Peyer's patch (tissue), 4 donors: ENCODE measurements at regions not wholly inside any gene's neighbourhood (a gene's known extent, or its start where the extent isn't known, plus 50 kb on each side); places are given as distances from the start of the nearest gene placed in this dataset.

Experiments
- DNase-seq, 3 donors: peaks; one replicate each; pipeline ENCODE4 v3.0.0-alpha.2; 2017 to 2019
- H3K27ac ChIP-seq, 4 donors: fragments of 200-600 bp; sonication (generic); one replicate each; pipeline ENCODE4 v1.5.1; 2016 to 2019
- H3K27me3 ChIP-seq, 2 donors: fragments of 200-600 bp; sonication (generic); one replicate each; pipeline ENCODE4 v1.5.1; 2019
- H3K36me3 ChIP-seq, 3 donors: fragments of 200-600 bp; sonication (generic); one replicate each; pipeline ENCODE4 v1.5.1; 2016 to 2019
- H3K4me1 ChIP-seq, 4 donors: fragments of 200-600 bp; sonication (generic); one replicate each; pipeline ENCODE4 v1.5.1; 2016 to 2019
- H3K4me3 ChIP-seq, 4 donors: fragments of 200-600 bp; sonication (generic); 1 replicate in 3 of 4; 2 replicates in 1 of 4; pipeline ENCODE4 v1.5.1; 2016 to 2019; ENCODE audit warnings: mild to moderate bottlenecking in 1 of 4
- H3K9me3 ChIP-seq, 4 donors: fragments of 200-600 bp; sonication (generic); one replicate each; pipeline ENCODE4 v1.5.1; 2016 to 2019; ENCODE audit warnings: mild to moderate bottlenecking in 1 of 4
- POLR2A ChIP-seq, 2 donors: fragments of 450-650 bp; IDR thresholded peaks; one replicate each; pipeline ENCODE4 v1.5.1; 2017; ENCODE audit warnings: antibody characterized with exemption in 2 of 2, mild to moderate bottlenecking in 2 of 2, moderate library complexity in 2 of 2
- TF ChIP-seq, protein P1 (sequence below), 6 experiments: fragments of 450-650 bp in 4 of 6; fragments of 200-600 bp in 2 of 6; sonication (generic) in 1 of 6; IDR thresholded peaks; one replicate each; pipeline ENCODE4 v1.5.1; 2017 to 2019; ENCODE audit warnings: antibody characterized with exemption in 6 of 6, mild to moderate bottlenecking in 3 of 6, moderate library complexity in 1 of 6

DNA sequence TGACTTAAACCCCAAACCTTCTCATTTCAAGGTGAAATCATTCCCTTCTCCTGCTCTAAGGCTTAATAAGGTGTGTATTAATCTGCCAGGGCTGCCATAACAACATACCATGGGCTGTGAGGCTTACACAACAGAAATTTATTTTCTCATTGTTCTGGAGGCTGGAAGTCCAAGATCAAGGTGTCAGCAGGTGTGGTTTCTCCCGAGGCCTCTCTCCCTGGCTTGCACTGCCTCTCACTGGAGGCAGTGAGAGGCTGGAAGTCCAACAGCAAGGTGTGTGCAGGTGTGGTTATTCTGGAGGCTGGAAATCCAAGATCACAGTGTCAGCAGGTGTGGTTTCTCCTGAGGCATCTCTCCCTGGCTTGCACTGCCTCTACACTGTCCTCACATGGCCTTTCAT is 280.3 kb upstream of the TUT7 start:
- H3K27me3 ChIP-seq = no peaks in the 10 kb centered on the region
- no peak overlapping the region for H3K27ac ChIP-seq
- H3K9me3 ChIP-seq = no peaks in the 10 kb centered on the region
- H3K4me3 ChIP-seq = no peak overlapping the region
- no peaks in the 10 kb centered on the region for H3K36me3 ChIP-seq
- TF ChIP-seq, protein P1, sequence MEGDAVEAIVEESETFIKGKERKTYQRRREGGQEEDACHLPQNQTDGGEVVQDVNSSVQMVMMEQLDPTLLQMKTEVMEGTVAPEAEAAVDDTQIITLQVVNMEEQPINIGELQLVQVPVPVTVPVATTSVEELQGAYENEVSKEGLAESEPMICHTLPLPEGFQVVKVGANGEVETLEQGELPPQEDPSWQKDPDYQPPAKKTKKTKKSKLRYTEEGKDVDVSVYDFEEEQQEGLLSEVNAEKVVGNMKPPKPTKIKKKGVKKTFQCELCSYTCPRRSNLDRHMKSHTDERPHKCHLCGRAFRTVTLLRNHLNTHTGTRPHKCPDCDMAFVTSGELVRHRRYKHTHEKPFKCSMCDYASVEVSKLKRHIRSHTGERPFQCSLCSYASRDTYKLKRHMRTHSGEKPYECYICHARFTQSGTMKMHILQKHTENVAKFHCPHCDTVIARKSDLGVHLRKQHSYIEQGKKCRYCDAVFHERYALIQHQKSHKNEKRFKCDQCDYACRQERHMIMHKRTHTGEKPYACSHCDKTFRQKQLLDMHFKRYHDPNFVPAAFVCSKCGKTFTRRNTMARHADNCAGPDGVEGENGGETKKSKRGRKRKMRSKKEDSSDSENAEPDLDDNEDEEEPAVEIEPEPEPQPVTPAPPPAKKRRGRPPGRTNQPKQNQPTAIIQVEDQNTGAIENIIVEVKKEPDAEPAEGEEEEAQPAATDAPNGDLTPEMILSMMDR (IDR thresholded peaks at IDR 0.05) = no peak
- TF ChIP-seq POLR2A (IDR thresholded peaks at IDR 0.05) = no peak
- H3K4me1 ChIP-seq = no peaks in the 10 kb centered on the region
- DNase-seq = no peak

DNA sequence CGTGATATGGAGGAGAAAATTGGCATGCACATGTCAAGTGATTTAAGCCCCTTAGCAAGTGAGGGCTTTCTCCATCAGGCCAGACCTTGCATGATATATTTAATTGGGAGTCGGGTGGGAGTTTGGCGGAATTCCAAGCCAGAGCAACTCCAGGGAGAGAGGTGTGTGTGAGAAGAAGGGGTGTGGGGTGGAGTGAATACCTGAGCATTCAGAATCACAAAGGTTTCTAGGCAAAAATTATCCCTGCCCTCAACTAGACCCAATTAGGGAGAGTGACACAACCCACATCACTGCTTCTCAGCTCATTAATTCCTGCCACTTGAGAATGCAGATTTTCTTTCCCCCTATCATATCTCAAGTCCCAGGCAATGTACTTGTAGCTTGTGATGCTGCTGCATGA is 279.7 kb upstream of the TUT7 start:
- H3K36me3 ChIP-seq = no peaks in the 10 kb centered on the region
- H3K4me3 ChIP-seq = no peak overlapping the region
- TF ChIP-seq POLR2A (IDR thresholded peaks at IDR 0.05) = no peak
- TF ChIP-seq, protein P1 (IDR thresholded peaks at IDR 0.05) = no peak
- no peaks in the 10 kb centered on the region for H3K9me3 ChIP-seq
- H3K27me3 ChIP-seq = no peaks in the 10 kb centered on the region
- H3K27ac ChIP-seq = no peak overlapping the region
- H3K4me1 ChIP-seq = no peaks in the 10 kb centered on the region
- DNase-seq = no peak

DNA sequence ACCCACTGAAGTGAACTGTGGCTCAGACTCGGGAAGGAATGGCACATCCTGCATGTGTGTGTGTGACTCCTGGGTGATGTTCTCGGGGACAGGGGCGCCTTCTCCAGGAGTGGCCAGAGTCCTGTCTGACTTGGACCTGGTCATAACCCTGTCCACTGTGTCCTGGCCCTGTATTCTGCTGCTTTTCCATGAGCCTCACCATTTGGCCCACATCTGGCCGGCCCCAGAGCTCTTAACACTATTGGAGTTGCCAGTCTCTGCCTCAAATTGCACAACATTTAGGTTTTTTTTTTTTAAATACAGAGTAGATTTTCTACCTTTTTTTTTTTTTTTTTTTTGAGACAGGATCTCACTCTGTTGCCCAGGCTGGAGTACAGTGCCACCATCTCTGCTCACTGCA is 278.3 kb upstream of the TUT7 start:
- Histone ChIP-seq H3K36me3 (no peaks in the 10 kb centered on the region), H3K27ac (no peak overlapping the region), H3K9me3 (no peaks in the 10 kb centered on the region), H3K4me1 (no peaks in the 10 kb centered on the region), H3K27me3 (no peaks in the 10 kb centered on the region), H3K4me3 (no peak overlapping the region)
- no peak for TF ChIP-seq POLR2A (IDR thresholded peaks at IDR 0.05)
- TF ChIP-seq, protein P1 (IDR thresholded peaks at IDR 0.05) = no peak
- no peak for DNase-seq

DNA sequence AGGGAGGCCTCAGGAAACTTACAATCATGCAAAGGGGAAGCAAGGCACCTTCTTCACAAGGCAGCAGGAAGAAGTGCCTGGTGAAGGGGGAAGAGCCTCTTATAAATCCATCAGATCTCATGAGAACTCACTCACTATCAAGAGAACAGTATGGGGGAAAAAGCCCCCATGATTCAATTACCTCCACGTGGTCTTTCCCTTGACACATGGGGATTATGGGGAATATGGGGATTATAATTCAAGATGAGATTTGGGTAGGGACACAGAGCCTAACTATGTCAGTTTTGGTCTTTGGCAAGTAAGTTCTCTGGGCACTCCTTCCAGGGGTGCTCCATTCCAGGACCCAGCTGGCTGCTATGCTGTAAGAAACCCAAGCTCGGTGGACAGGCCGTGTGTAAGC is 275.3 kb upstream of the TUT7 start:
- no peak overlapping the region for H3K4me3 ChIP-seq
- H3K27ac ChIP-seq = no peak overlapping the region
- H3K4me1 ChIP-seq = no peaks in the 10 kb centered on the region
- H3K36me3 ChIP-seq = no peaks in the 10 kb centered on the region
- H3K9me3 ChIP-seq = no peaks in the 10 kb centered on the region
- no peaks in the 10 kb centered on the region for H3K27me3 ChIP-seq
- TF ChIP-seq, protein P1 (IDR thresholded peaks at IDR 0.05) = no peak
- TF ChIP-seq POLR2A (IDR thresholded peaks at IDR 0.05) = no peak
- DNase-seq = no peak

DNA sequence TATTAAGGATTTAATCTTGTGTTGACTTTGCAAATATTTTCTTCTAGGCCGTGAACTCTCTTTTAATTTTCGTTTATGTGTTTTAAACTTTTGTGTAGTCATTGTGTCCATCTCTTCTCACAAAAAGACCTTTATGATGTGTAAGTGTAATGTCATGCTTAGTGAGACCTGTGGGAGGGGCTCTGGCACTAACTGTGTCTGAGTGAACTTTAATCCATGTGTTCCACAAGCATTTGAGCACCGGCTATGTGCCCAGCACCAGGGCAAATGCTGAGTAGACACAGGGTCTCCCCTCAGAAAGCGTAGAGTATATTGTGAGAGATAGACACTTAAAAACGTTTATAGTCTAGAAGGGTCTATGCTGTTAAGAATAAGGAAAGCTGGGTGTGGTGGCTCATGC is 272.6 kb upstream of the TUT7 start:
- Histone ChIP-seq H3K4me1 (no peaks in the 10 kb centered on the region), H3K27me3 (no peaks in the 10 kb centered on the region), H3K4me3 (no peak overlapping the region), H3K9me3 (no peaks in the 10 kb centered on the region), H3K36me3 (no peaks in the 10 kb centered on the region), H3K27ac (no peak overlapping the region)
- no peak for DNase-seq
- no peak for TF ChIP-seq POLR2A (IDR thresholded peaks at IDR 0.05)
- TF ChIP-seq, protein P1 (IDR thresholded peaks at IDR 0.05) = no peak

DNA sequence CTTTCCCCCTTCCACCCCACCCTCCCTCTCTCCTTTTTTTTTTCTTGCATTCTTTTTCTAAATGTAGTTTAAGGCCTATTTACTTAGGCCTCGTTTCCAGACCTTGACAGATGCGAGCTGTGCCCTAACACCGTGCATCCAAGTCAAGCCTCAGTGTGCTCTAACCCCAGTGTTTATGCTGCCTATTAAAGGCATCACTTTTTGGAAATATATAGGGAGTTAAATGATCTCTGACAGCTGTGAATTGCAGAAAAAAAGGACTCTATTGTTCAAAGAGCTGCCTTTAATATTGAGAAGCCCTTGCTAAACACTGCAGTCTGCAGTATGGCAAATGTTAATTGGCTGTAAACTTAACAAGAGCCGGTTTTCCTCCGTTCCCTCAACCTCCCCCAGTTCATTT is 270.4 kb upstream of the TUT7 start:
- Histone ChIP-seq H3K27ac (no peak overlapping the region), H3K36me3 (no peaks in the 10 kb centered on the region), H3K9me3 (no peaks in the 10 kb centered on the region), H3K27me3 (no peaks in the 10 kb centered on the region), H3K4me3 (no peak overlapping the region), H3K4me1 (no peaks in the 10 kb centered on the region)
- no peak for TF ChIP-seq POLR2A (IDR thresholded peaks at IDR 0.05)
- TF ChIP-seq, protein P1 (IDR thresholded peaks at IDR 0.05) = no peak
- DNase-seq = no peak
